GM21390 (cell line): ENCODE measurements at regions not wholly inside any gene's neighbourhood (a gene's known extent, or its start where the extent isn't known, plus 50 kb on each side); places are given as distances from the start of the nearest gene placed in this dataset.
"Not testable (repeated sequence)": the region's sequence is repeated elsewhere in the genome, so short reads cannot be mapped to it uniquely, and the experiment has no call there.

Source experiments
- ATAC-seq: cut with Tn5 transposase; IDR thresholded peaks from one replicate; pipeline ENCODE4 v1.9.1; 2021; ENCODE audit not compliant: unreplicated experiment

DNA sequence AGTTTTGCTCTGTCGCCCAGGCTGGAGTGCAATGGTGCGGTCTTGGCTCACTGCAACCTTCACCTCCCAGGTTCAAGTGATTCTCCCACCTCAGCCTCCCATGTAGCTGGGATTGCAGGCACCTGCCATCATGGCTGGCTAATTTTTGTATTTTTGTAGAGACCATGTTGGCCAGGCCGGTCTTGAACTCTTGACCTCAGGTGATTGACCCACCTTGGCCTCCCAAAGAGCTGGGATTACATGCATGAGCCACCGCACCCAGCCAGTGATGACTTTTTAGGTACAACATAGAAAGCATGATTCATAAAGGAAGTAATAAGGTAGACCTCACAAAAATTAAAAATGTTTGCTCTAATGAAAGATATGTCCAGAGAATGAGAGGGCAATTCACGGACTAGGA lies 1119.1 kb downstream of the SUCLG1 start:
- not testable (repeated sequence) for ATAC-seq

DNA sequence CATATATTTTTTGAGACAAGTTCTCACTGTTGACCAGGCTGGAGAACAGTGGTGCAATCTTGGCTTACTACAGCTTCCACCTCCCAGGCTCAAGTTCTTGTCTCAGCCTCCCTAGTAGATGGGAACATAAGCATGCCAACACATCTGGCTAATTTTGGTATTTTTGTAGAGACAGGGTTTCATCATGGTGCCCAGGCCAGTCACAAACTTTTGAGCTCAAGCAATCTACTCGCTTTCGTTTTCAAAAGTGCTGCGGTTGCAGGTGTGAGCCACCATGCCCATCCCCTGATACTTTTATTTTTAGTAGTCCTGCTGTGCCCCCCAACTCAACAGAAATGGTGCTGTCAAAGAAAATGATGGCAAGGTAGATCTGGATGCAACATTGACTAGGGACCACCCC lies 1127.3 kb downstream of the SUCLG1 start:
- no peak for ATAC-seq

GRCh38 chr2:83323038-83323437 lies 1136.0 kb downstream of the SUCLG1 start:
- ATAC-seq: no peak

DNA sequence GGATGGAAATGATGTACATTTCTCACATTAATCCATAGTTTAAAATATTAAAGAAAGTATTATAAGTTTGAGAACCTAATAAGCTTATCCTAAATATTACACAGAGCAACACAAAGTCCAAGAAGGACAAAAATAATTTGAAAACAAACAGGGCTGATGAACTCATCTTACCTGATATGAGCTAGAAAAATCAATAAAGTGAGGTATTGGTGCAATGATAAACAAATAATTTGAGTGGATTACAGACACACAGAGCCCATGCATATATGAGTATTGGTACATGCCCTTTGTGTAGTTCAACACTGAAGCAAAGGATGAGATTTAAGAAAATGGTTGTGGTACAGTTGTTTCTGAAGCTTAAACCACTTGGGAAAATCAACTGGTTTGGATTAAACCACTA lies 1139.0 kb downstream of the SUCLG1 start:
- ATAC-seq: no peak

- ATAC-seq: no peak
Observed at GRCh38 chr2:83305758-83306378, 1153.2 kb downstream of the SUCLG1 start.

DNA sequence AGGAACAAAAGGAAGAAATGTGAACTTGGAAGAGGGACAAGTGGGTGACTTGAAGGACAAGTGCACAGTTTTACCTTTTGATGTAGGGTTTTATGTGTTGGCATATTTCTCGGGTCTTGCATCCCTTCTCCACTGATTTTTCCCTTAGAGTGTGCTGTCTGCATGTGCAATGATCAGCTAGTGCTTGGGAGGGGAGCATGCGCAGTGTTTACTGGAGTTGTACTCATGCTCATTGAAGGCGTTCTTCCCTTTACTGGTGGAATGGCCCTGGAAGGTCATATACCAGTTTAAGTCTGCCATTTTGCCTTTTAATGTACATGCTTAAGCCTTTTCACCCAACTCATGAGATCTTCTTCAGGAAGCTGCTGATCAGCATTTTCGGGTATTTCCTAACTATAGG lies 1168.0 kb downstream of the SUCLG1 start:
- ATAC-seq: no peak

- ATAC-seq: no peak
Observed at GRCh38 chr2:83282841-83283240, 1176.2 kb downstream of the SUCLG1 start.

- ATAC-seq: no peak
Observed at GRCh38 chr2:83282043-83282795, 1176.9 kb downstream of the SUCLG1 start.

DNA sequence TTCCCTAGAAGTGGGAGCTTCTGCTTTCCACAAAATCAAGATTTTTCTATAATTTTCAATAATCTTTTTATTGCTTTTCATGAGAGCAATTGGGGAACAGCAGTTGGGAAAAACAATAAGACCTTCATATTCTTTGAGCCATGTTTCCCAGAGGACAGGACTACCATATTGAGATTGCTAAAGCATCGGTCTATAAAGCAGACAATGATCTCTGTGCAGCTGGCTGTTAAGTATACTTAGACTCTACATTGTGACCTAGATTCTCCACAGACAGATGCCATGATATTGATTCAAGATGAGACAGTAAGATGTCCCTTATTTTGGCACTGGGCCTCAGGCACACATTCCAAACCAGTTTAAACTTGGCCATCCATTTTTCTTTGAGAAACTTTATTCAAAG lies 1178.7 kb downstream of the SUCLG1 start:
- ATAC-seq: no peak

DNA sequence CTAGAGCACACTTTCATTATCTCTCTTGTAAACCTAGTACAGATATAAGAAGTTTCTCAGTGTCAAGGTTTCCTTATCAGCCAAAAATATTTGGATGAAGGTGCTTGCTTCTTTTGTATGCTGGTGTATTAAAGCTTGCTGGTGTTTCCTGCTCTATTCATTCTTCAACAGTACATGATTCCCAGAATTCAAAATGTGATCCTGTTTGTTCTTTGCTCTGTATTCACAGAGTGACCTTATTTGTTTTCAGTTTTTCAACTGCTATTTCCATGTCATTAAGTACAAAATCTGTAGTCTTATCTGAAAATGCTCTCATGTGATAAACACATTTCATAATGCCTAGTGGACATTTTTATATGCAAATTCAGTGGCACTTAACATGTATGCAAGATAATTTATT lies 1185.8 kb downstream of the SUCLG1 start:
- no peak for ATAC-seq

GRCh38 chr2:83261591-83262136 lies 1197.4 kb downstream of the SUCLG1 start:
- no peak for ATAC-seq

DNA sequence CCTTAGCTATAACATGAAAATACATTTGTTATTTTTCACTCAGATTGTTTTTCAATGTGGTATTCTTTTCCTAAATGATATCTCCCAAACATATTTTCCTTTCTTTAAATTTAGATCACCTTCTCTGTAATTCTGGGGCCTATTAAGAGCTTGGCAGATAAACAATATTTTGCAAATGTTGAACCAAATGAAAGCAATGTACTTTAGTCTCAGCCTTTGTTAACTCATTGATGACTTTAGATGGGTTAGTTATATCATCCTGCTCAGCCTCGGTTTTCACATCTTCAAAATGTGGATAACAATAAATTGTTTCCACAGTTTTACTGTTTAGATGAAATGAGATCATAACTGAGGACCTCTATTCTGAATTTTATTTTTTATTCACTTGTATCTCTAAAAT lies 1205.2 kb downstream of the SUCLG1 start:
- ATAC-seq: no peak

DNA sequence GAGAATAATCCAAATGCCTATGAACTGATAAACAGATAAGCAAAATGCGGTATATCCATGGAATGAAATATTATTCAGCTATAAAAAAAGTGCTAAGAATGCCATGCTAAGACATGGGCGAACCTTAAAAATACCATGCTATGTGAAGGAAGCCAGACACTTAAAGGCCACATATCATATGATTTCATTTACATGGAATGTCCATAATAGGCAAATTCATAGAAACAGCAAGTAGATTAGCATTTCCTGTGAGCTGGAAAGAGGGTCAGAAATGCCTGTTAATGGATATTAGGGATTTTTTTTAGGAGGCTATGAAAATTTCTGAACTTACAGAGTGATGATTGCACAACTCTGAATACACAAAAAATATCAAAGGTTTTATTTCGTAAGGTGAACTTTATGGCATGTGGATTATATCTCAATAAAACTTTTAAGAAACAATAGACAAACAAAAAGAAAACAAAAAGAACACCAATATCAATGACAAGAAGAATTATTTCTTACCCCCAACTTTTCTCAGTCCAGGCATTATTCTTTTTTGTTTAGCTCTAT lies 1207.7 kb downstream of the SUCLG1 start:
- ATAC-seq: no peak

- not testable (repeated sequence) for ATAC-seq
Observed at GRCh38 chr2:83245806-83246537, 1213.1 kb downstream of the SUCLG1 start.

DNA sequence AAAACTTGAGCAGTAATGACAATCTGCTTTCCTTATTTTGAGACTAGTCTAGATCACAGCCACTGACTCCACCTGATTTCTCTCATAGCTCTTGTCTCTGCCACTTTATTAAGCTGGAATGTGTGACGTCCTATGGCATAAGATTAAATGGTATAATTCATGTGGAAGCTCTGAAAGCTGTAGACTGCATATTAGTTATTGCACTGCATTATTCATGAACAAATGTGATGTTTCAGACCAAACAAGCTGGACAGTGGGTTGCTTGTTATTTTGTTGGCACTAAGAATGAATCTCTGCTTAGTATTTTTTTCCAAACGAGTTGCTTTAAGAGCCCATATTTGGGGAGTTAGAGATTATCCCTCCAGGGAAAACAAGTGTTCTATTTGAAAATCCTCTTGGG lies 1218.5 kb downstream of the SUCLG1 start:
- ATAC-seq: no peak

GRCh38 chr2:83238111-83238510 lies 1221.0 kb downstream of the SUCLG1 start:
- ATAC-seq: no peak

DNA sequence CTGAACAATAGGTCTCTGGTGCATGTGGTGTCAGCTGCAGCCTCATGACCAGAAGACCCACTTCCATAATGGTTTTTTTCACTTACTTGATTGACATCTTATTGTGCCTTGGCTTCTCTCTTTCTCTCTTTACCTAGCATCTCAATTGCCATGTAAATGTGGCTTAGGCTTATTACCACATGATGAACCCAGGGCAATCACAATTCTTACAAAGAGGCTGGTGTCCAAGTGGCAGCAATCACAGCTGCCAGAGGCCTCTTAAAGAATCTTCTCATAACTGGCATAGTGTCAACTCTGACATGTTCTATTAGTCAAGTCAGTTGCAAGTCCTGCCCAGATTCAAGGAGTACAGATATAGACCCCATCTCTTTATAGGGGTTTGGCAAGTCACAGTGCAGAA lies 1224.8 kb downstream of the SUCLG1 start:
- no peak for ATAC-seq

DNA sequence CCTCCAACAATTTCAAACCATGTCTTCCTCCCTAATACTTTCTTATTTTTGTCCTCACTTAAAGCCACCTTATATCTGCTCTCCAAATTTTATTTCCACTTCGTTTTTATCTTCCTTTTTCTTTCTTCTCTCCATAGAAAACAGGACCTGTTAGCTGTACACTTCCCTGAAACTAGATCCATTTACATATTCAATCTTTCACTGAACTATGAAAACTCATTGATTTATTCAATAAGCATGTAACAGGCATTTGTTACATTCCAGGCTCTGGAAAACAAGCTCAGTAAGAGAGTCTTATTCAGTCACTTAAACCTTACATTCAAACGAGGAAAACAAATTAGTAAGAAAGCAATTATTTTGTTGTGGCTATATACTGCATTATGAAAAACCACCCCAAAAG lies 1225.3 kb downstream of the SUCLG1 start:
- ATAC-seq: no peak

DNA sequence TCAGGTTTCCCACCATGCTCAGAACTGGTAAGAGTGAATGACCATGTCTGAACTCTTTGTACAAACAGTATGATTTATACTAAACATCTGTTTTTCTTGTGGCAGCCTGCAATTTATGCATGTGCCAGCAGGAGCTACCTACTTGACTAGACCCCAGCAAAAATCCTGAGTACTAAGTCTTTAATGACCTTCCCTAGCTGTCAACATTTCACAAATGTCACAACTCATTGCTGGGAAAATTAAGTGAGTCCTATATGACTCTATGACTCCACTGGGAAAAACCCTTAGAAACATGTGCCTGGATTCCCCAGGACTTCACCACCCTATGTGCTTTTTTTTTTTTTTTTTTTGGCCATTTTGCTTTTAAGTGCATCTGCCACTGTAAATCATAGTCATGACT lies 1225.8 kb downstream of the SUCLG1 start:
- ATAC-seq: no peak

GRCh38 chr2:83229443-83229842 lies 1229.6 kb downstream of the SUCLG1 start:
- no peak for ATAC-seq

GRCh38 chr2:83224591-83225200 lies 1234.4 kb downstream of the SUCLG1 start:
- no peak for ATAC-seq
